ENCODE measurements at regions not wholly inside any gene's neighbourhood (a gene's known extent, or its start where the extent isn't known, plus 50 kb on each side); places are given as distances from the start of the nearest gene placed in this dataset.

DNA sequence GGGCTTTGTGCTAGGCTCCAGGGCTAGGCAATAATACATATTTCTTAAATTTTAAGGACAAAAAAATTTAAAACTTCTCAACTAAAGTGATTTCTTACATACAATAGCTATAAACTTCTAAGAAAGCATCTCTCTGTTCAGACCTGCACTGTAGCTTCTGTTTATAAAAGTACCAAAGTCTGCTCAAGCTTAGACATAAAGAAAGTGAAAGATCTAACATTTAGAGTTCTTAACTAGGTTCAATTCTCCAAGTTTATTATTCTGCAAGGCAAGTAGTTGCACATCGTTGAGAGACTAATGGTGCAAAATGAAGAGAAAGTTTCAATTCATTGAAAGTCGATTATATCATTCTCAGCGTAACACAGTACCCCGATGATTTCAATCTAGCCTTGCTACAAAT lies 857.4 kb upstream of the HTR2C start:
- Histone ChIP-seq H3K4me3 (ENCODE audit: low read length) (no peak overlapping the region), H3K27ac (ENCODE audit: low read length) (no peak overlapping the region), H3K4me1 (ENCODE audit: control insufficient read depth, low read depth, low read length) (no peaks in the 10 kb centered on the region), H3K9me3 (ENCODE audit: control insufficient read depth, low read depth, low read length) (no peaks in the 10 kb centered on the region), H3K36me3 (ENCODE audit: control insufficient read depth, low read depth, low read length) (no peaks in the 10 kb centered on the region), H3K27me3 (ENCODE audit: control insufficient read depth, insufficient read depth, low read length) (no peaks in the 10 kb centered on the region), H3K9ac (ENCODE audit: low read length) (no peak overlapping the region)

DNA sequence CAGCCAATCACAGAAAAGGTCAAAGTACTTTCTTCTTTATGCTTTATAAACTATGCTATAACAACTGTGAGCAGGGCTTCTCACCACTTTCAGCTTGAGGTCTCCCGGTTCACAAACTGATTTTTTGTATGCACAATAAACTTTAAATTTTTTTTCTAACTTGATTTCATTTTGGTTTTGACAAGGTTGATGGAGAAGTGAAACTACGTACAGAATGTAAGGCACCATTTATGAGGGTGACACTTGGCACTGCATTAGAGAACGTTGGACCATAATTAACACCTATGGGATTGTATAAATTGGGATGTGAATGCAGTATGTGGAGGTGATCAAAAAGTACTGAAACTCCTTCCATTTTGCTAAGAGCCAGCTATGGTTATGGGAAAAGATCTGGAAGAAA lies 857.9 kb upstream of the HTR2C start:
- no peak overlapping the region for H3K9ac ChIP-seq (ENCODE audit: low read length)
- H3K4me3 ChIP-seq (ENCODE audit: low read length) = no peak overlapping the region
- no peaks in the 10 kb centered on the region for H3K9me3 ChIP-seq (ENCODE audit: control insufficient read depth, low read depth, low read length)
- H3K36me3 ChIP-seq (ENCODE audit: control insufficient read depth, low read depth, low read length) = no peaks in the 10 kb centered on the region
- no peaks in the 10 kb centered on the region for H3K4me1 ChIP-seq (ENCODE audit: control insufficient read depth, low read depth, low read length)
- H3K27me3 ChIP-seq (ENCODE audit: control insufficient read depth, insufficient read depth, low read length) = no peaks in the 10 kb centered on the region
- H3K27ac ChIP-seq (ENCODE audit: low read length) = no peak overlapping the region

DNA sequence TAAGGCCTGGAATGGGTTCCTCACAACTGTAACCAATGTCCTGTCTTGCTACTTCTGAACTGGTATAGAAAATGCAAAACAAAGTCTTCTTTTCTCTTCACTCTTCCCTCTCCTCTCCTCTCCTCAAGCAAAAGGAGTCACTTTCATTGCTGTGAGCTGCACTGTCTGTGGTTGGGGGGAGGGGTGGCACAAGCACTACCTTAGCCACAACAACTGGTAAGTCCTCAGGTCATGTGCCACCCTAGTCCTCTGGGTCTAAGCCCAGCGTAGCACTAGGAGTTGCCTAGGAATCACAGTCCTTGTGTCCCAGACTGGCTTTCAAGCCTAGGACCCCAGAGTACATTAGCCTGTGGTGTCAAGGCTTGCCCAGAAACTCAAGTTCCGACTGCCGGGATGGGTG lies 859.3 kb upstream of the AMOT start:
- Histone ChIP-seq H3K4me3 (ENCODE audit: low read length) (no peak overlapping the region), H3K27me3 (ENCODE audit: control insufficient read depth, insufficient read depth, low read length) (no peaks in the 10 kb centered on the region)

GRCh38 chrX:113675278-113675677 lies 834.6 kb upstream of the AMOT start:
- no peak overlapping the region for H3K4me3 ChIP-seq (ENCODE audit: low read length)

More for the DNA sequence above, 859.3 kb upstream of the AMOT start:
- Histone ChIP-seq H3K9ac (ENCODE audit: low read length) (no peak overlapping the region), H3K36me3 (ENCODE audit: control insufficient read depth, low read depth, low read length) (no peaks in the 10 kb centered on the region), H3K9me3 (ENCODE audit: control insufficient read depth, low read depth, low read length) (no peaks in the 10 kb centered on the region), H3K4me1 (ENCODE audit: control insufficient read depth, low read depth, low read length) (no peaks in the 10 kb centered on the region), H3K27ac (ENCODE audit: low read length) (no peak overlapping the region)

GRCh38 chrX:113651306-113651705 lies 810.7 kb upstream of the AMOT start:
- Histone ChIP-seq H3K27ac (ENCODE audit: low read length) (no peak overlapping the region), H3K4me3 (ENCODE audit: low read length) (no peak overlapping the region), H3K9ac (ENCODE audit: low read length) (no peak overlapping the region), H3K36me3 (ENCODE audit: control insufficient read depth, low read depth, low read length) (no peaks in the 10 kb centered on the region), H3K4me1 (ENCODE audit: control insufficient read depth, low read depth, low read length) (peaks cover 26% of the 10 kb centered on the region), H3K9me3 (ENCODE audit: control insufficient read depth, low read depth, low read length) (no peaks in the 10 kb centered on the region), H3K27me3 (ENCODE audit: control insufficient read depth, insufficient read depth, low read length) (no peaks in the 10 kb centered on the region)

More at GRCh38 chrX:113675278-113675677, 834.6 kb upstream of the AMOT start:
- Histone ChIP-seq H3K27me3 (ENCODE audit: control insufficient read depth, insufficient read depth, low read length) (no peaks in the 10 kb centered on the region), H3K9ac (ENCODE audit: low read length) (no peak overlapping the region), H3K9me3 (ENCODE audit: control insufficient read depth, low read depth, low read length) (no peaks in the 10 kb centered on the region), H3K36me3 (ENCODE audit: control insufficient read depth, low read depth, low read length) (no peaks in the 10 kb centered on the region), H3K27ac (ENCODE audit: low read length) (no peak overlapping the region), H3K4me1 (ENCODE audit: control insufficient read depth, low read depth, low read length) (peaks cover 12% of the 10 kb centered on the region)

GRCh38 chrX:113644426-113644825 lies 803.8 kb upstream of the AMOT start:
- Histone ChIP-seq H3K4me3 (ENCODE audit: low read length) (no peak overlapping the region), H3K27ac (ENCODE audit: low read length) (no peak overlapping the region), H3K9ac (ENCODE audit: low read length) (no peak overlapping the region), H3K4me1 (ENCODE audit: control insufficient read depth, low read depth, low read length) (no peaks in the 10 kb centered on the region), H3K36me3 (ENCODE audit: control insufficient read depth, low read depth, low read length) (no peaks in the 10 kb centered on the region), H3K9me3 (ENCODE audit: control insufficient read depth, low read depth, low read length) (no peaks in the 10 kb centered on the region), H3K27me3 (ENCODE audit: control insufficient read depth, insufficient read depth, low read length) (no peaks in the 10 kb centered on the region)

DNA sequence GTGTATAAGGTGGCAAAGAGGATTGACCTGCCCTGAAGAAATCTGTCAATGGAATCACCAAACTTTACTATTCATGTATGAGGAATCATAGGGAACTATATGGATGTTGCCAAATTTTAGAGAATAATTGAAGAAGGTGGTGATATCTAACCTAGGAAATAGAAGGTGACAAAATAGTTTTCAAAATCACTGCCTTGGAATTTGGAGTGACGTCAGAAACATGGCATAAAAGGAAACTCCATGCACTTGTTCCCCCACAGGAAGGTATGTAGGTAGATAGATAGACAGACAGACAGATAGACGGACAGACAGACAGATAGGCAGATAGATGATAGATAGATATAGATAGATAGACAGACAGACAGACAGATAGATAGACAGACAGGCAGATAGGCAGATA lies 793.9 kb upstream of the AMOT start:
- Histone ChIP-seq H3K27me3 (ENCODE audit: control insufficient read depth, insufficient read depth, low read length) (no peaks in the 10 kb centered on the region), H3K36me3 (ENCODE audit: control insufficient read depth, low read depth, low read length) (no peaks in the 10 kb centered on the region), H3K9ac (ENCODE audit: low read length) (no peak overlapping the region)

GRCh38 chrX:113629326-113629725 lies 788.7 kb upstream of the AMOT start:
- Histone ChIP-seq H3K9me3 (ENCODE audit: control insufficient read depth, low read depth, low read length) (no peaks in the 10 kb centered on the region), H3K4me1 (ENCODE audit: control insufficient read depth, low read depth, low read length) (peaks cover 9% of the 10 kb centered on the region), H3K4me3 (ENCODE audit: low read length) (no peak overlapping the region), H3K27me3 (ENCODE audit: control insufficient read depth, insufficient read depth, low read length) (no peaks in the 10 kb centered on the region), H3K36me3 (ENCODE audit: control insufficient read depth, low read depth, low read length) (no peaks in the 10 kb centered on the region), H3K9ac (ENCODE audit: low read length) (no peak overlapping the region), H3K27ac (ENCODE audit: low read length) (no peak overlapping the region)

More for the DNA sequence above, 793.9 kb upstream of the AMOT start:
- Histone ChIP-seq H3K27ac (ENCODE audit: low read length) (no peak overlapping the region), H3K4me1 (ENCODE audit: control insufficient read depth, low read depth, low read length) (peaks cover 9% of the 10 kb centered on the region), H3K9me3 (ENCODE audit: control insufficient read depth, low read depth, low read length) (no peaks in the 10 kb centered on the region), H3K4me3 (ENCODE audit: low read length) (no peak overlapping the region)

GRCh38 chrX:113594123-113594841 lies 753.7 kb upstream of the AMOT start:
- no peaks in the 10 kb centered on the region for H3K36me3 ChIP-seq (ENCODE audit: control insufficient read depth, low read depth, low read length)
- H3K27ac ChIP-seq (ENCODE audit: low read length) = no peak overlapping the region
- no peak overlapping the region for H3K4me3 ChIP-seq (ENCODE audit: low read length)
- H3K9me3 ChIP-seq (ENCODE audit: control insufficient read depth, low read depth, low read length) = peaks cover 3% of the 10 kb centered on the region
- no peaks in the 10 kb centered on the region for H3K27me3 ChIP-seq (ENCODE audit: control insufficient read depth, insufficient read depth, low read length)
- H3K4me1 ChIP-seq (ENCODE audit: control insufficient read depth, low read depth, low read length) = no peaks in the 10 kb centered on the region
- H3K9ac ChIP-seq (ENCODE audit: low read length) = no peak overlapping the region

DNA sequence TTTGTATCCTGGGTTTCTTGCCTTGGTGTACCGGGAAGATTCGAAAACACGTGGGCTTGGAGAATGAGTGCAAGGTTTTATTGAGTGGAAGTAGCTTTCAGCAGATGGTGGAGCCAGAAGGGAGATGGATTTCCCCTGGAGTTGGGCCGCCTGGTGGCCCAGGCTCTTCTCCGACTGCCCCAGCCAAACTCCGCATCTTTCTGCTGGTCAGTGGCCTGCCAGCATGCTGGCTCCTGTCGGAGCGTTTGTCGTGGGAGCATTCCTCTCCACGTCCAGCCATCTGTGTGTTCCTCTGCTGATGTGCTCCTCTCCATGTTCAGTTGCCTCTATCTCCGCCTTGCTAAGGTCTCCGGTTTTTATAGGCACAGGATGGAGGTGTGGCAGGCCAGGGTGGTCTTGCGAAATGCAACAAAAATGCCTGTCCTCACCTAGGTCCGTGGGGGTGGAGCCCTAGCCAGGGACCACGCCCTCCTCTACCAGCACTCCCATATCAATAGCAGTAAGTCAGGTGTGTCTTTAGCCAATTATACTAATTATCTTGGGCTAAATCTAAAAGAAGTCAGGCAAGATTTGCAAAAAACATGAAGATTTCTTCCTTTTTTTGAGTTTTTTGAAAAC lies 745.8 kb upstream of the AMOT start:
- Histone ChIP-seq H3K4me3 (ENCODE audit: low read length) (no peak overlapping the region), H3K4me1 (ENCODE audit: control insufficient read depth, low read depth, low read length) (no peaks in the 10 kb centered on the region), H3K9me3 (ENCODE audit: control insufficient read depth, low read depth, low read length) (no peaks in the 10 kb centered on the region), H3K36me3 (ENCODE audit: control insufficient read depth, low read depth, low read length) (no peaks in the 10 kb centered on the region), H3K9ac (ENCODE audit: low read length) (no peak overlapping the region), H3K27ac (ENCODE audit: low read length) (no peak overlapping the region), H3K27me3 (ENCODE audit: control insufficient read depth, insufficient read depth, low read length) (no peaks in the 10 kb centered on the region)

GRCh38 chrX:113580486-113580885 lies 739.9 kb upstream of the AMOT start:
- no peak overlapping the region for H3K27ac ChIP-seq (ENCODE audit: low read length)
- no peak overlapping the region for H3K4me3 ChIP-seq (ENCODE audit: low read length)
- no peaks in the 10 kb centered on the region for H3K36me3 ChIP-seq (ENCODE audit: control insufficient read depth, low read depth, low read length)
- H3K9me3 ChIP-seq (ENCODE audit: control insufficient read depth, low read depth, low read length) = peaks cover 3% of the 10 kb centered on the region
- no peaks in the 10 kb centered on the region for H3K4me1 ChIP-seq (ENCODE audit: control insufficient read depth, low read depth, low read length)
- H3K9ac ChIP-seq (ENCODE audit: low read length) = no peak overlapping the region
- no peaks in the 10 kb centered on the region for H3K27me3 ChIP-seq (ENCODE audit: control insufficient read depth, insufficient read depth, low read length)

- H3K9me3 ChIP-seq (ENCODE audit: control insufficient read depth, low read depth, low read length) = no peaks in the 10 kb centered on the region
- no peak overlapping the region for H3K9ac ChIP-seq (ENCODE audit: low read length)
- H3K4me1 ChIP-seq (ENCODE audit: control insufficient read depth, low read depth, low read length) = no peaks in the 10 kb centered on the region
- H3K36me3 ChIP-seq (ENCODE audit: control insufficient read depth, low read depth, low read length) = no peaks in the 10 kb centered on the region
- no peak overlapping the region for H3K27ac ChIP-seq (ENCODE audit: low read length)
- H3K4me3 ChIP-seq (ENCODE audit: low read length) = no peak overlapping the region
- H3K27me3 ChIP-seq (ENCODE audit: control insufficient read depth, insufficient read depth, low read length) = no peaks in the 10 kb centered on the region
These were observed 717.9 kb upstream of the AMOT start for GRCh38 chrX:113558576-113558975.

Data from iPS-18a (cell line).